Neural progenitor cell (in vitro differentiated cells): ENCODE measurements at regions not wholly inside any gene's neighbourhood (a gene's known extent, or its start where the extent isn't known, plus 50 kb on each side); places are given as distances from the start of the nearest gene placed in this dataset.

Source experiments
- DNase-seq: peaks from one replicate; pipeline ENCODE4 v3.0.0-alpha.2; 2016; ENCODE audit warnings: low spot score
- H2AFZ ChIP-seq: fragments of 200-600 bp; sonication (generic); replicated peaks from 2 replicates; pipeline ENCODE4 v1.6.1; 2016; ENCODE audit warnings: antibody characterized with exemption
- H3F3A ChIP-seq: fragments of 200-600 bp; sonication (generic); 2 replicates; pipeline ENCODE4 v1.6.1; 2016; ENCODE audit warnings: antibody characterized with exemption, low read depth
- H3K27ac ChIP-seq: fragments of 200-600 bp; sonication (generic); 2 replicates; pipeline ENCODE4 v1.5.1; 2016; ENCODE audit warnings: mild to moderate bottlenecking
- H3K27me3 ChIP-seq: fragments of 200-600 bp; sonication (generic); 2 replicates; pipeline ENCODE4 v1.6.1; 2016; ENCODE audit warnings: mild to moderate bottlenecking, moderate library complexity
- H3K36me3 ChIP-seq: fragments of 200-600 bp; sonication (generic); 2 replicates; pipeline ENCODE4 v1.5.1; 2016
- H3K4me1 ChIP-seq: fragments of 200-600 bp; sonication (generic); 2 replicates; pipeline ENCODE4 v1.6.1; 2016; ENCODE audit warnings: mixed run types
- H3K4me2 ChIP-seq: fragments of 200-600 bp; sonication (generic); 2 replicates; pipeline ENCODE4 v1.6.1; 2016
- H3K4me3 ChIP-seq: fragments of 200-600 bp; sonication (generic); 2 replicates; pipeline ENCODE4 v1.5.1; 2016
- H3K79me2 ChIP-seq: fragments of 200-600 bp; sonication (generic); 2 replicates; pipeline ENCODE4 v1.6.1; 2016; ENCODE audit warnings: low read depth
- H3K9ac ChIP-seq: fragments of 200-600 bp; sonication (generic); 2 replicates; pipeline ENCODE4 v1.6.1; 2016
- H3K9me3 ChIP-seq: fragments of 200-600 bp; sonication (generic); 2 replicates; pipeline ENCODE4 v1.5.1; 2016; ENCODE audit warnings: low read depth
- H4K20me1 ChIP-seq: fragments of 200-600 bp; sonication (generic); 2 replicates; pipeline ENCODE4 v1.6.1; 2016; ENCODE audit warnings: low read depth
- H3K27ac Mint-ChIP-seq: 3 replicates; pipeline ENCODE4 v1.8.0; 2021; ENCODE audit warnings: mixed read lengths
- H3K27me3 Mint-ChIP-seq: 2 replicates; pipeline ENCODE4 v1.8.0; 2022; ENCODE audit warnings: low read depth, mild to moderate bottlenecking, inconsistent platforms, moderate library complexity, mixed read lengths; ENCODE audit not compliant: insufficient read depth
- H3K36me3 Mint-ChIP-seq: 3 replicates; pipeline ENCODE4 v1.8.0; 2021; ENCODE audit warnings: mixed read lengths
- H3K4me1 Mint-ChIP-seq: 3 replicates; pipeline ENCODE4 v1.8.0; 2021; ENCODE audit warnings: mixed read lengths
- H3K4me3 Mint-ChIP-seq: 3 replicates; pipeline ENCODE4 v1.8.0; 2021; ENCODE audit warnings: mild to moderate bottlenecking, moderate library complexity, mixed read lengths
- H3K9me3 Mint-ChIP-seq: 3 replicates; pipeline ENCODE4 v1.8.0; 2020; ENCODE audit warnings: mixed read lengths
- CTCF ChIP-seq: fragments of 200-600 bp; sonication (generic); IDR thresholded peaks from 2 replicates; pipeline ENCODE4 v1.5.1; 2017; ENCODE audit warnings: antibody characterized with exemption, mild to moderate bottlenecking
- EZH2 ChIP-seq: fragments of 200-600 bp; sonication (generic); IDR thresholded peaks from 2 replicates; pipeline ENCODE4 v1.6.1; 2017; ENCODE audit warnings: antibody characterized with exemption, mild to moderate bottlenecking, moderate library complexity
- EZH2phosphoT487 ChIP-seq: fragments of 200-600 bp; sonication (generic); IDR thresholded peaks from 2 replicates; pipeline ENCODE4 v1.6.1; 2017; ENCODE audit warnings: antibody characterized with exemption

- no peak overlapping the region for H3K27ac Mint-ChIP-seq
- no peaks in the 10 kb centered on the region for H3F3A ChIP-seq
- H3K27me3 Mint-ChIP-seq: peaks cover 9% of the 10 kb centered on the region
- H3K4me3 Mint-ChIP-seq: no peak overlapping the region
- no peaks in the 10 kb centered on the region for H3K79me2 ChIP-seq
- no peak overlapping the region for H3K4me2 ChIP-seq
- H3K36me3 ChIP-seq: no peaks in the 10 kb centered on the region
- H4K20me1 ChIP-seq: no peaks in the 10 kb centered on the region
- H3K4me3 ChIP-seq: no peak overlapping the region
- no peaks in the 10 kb centered on the region for H3K9me3 ChIP-seq
- H3K9me3 Mint-ChIP-seq: peaks cover 3% of the 10 kb centered on the region
- DNase-seq: no peak
- H3K36me3 Mint-ChIP-seq: peaks cover 2% of the 10 kb centered on the region
- no peaks in the 10 kb centered on the region for H3K27me3 ChIP-seq
- H3K4me1 ChIP-seq: no peaks in the 10 kb centered on the region
- peaks cover 14% of the 10 kb centered on the region for H3K4me1 Mint-ChIP-seq
- H2AFZ ChIP-seq: no peak overlapping the region
- TF ChIP-seq EZH2phosphoT487 (no peak), EZH2 (no peak), CTCF (no peak)
- no peak overlapping the region for H3K9ac ChIP-seq
- no peak overlapping the region for H3K27ac ChIP-seq
Observed at GRCh38 chr4:181595716-181596115, 647.5 kb upstream of the TENM3 start.

DNA sequence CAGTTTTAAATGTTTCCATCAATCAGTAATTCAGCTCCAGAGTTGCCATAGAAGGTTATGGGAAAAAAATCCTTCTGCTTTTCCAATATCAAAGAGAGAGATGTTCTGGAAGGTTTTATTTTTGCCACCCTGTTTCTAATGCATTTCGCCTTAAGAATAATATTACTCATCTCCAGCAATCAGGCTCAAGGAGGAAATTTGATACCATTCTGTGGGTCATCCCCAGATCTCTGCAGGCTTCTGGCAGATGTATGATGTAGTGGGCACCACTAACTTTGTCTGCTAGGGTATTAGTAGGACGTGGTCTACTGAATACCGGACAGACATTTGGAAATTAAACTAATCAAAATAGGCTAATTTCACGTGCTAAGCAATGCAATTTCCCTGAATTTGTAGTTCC, 645.4 kb upstream of the TENM3 start:
- Histone ChIP-seq H3K27me3 (no peaks in the 10 kb centered on the region), H3K27ac (no peak overlapping the region), H3F3A (no peaks in the 10 kb centered on the region), H3K4me2 (no peak overlapping the region), H3K9ac (no peak overlapping the region), H3K79me2 (no peaks in the 10 kb centered on the region), H4K20me1 (no peaks in the 10 kb centered on the region), H3K36me3 (no peaks in the 10 kb centered on the region), H3K4me3 (no peak overlapping the region), H3K4me1 (no peaks in the 10 kb centered on the region), H3K9me3 (no peaks in the 10 kb centered on the region), H2AFZ (no peak overlapping the region)
- H3K27me3 Mint-ChIP-seq: peaks cover 5% of the 10 kb centered on the region
- no peak for DNase-seq
- no peak overlapping the region for H3K4me3 Mint-ChIP-seq
- peaks cover 2% of the 10 kb centered on the region for H3K36me3 Mint-ChIP-seq
- H3K9me3 Mint-ChIP-seq: no peaks in the 10 kb centered on the region
- no peak overlapping the region for H3K27ac Mint-ChIP-seq
- TF ChIP-seq EZH2 (no peak), CTCF (no peak), EZH2phosphoT487 (no peak)
- peaks cover 6% of the 10 kb centered on the region for H3K4me1 Mint-ChIP-seq

GRCh38 chr4:181599134-181599533, 644.1 kb upstream of the TENM3 start:
- no peaks in the 10 kb centered on the region for H4K20me1 ChIP-seq
- no peaks in the 10 kb centered on the region for H3K27me3 ChIP-seq

More at GRCh38 chr4:181599134-181599533, 644.1 kb upstream of the TENM3 start:
- Histone ChIP-seq H3K9ac (no peak overlapping the region), H3K27ac (no peak overlapping the region), H3K4me1 (no peaks in the 10 kb centered on the region), H3K79me2 (no peaks in the 10 kb centered on the region), H3K9me3 (no peaks in the 10 kb centered on the region), H3K36me3 (no peaks in the 10 kb centered on the region), H3K4me2 (no peak overlapping the region), H3F3A (no peaks in the 10 kb centered on the region), H3K4me3 (no peak overlapping the region), H2AFZ (no peak overlapping the region)
- no peak overlapping the region for H3K4me3 Mint-ChIP-seq
- no peak overlapping the region for H3K27ac Mint-ChIP-seq
- H3K27me3 Mint-ChIP-seq: peaks cover 5% of the 10 kb centered on the region
- TF ChIP-seq CTCF: no peak
- TF ChIP-seq EZH2: no peak
- no peak for TF ChIP-seq EZH2phosphoT487
- H3K36me3 Mint-ChIP-seq: peaks cover 2% of the 10 kb centered on the region
- peaks cover 6% of the 10 kb centered on the region for H3K4me1 Mint-ChIP-seq
- H3K9me3 Mint-ChIP-seq: no peaks in the 10 kb centered on the region
- no peak for DNase-seq
